ENCODE measurements at regions not wholly inside any gene's neighbourhood (a gene's known extent, or its start where the extent isn't known, plus 50 kb on each side); places are given as distances from the start of the nearest gene placed in this dataset.

DNA sequence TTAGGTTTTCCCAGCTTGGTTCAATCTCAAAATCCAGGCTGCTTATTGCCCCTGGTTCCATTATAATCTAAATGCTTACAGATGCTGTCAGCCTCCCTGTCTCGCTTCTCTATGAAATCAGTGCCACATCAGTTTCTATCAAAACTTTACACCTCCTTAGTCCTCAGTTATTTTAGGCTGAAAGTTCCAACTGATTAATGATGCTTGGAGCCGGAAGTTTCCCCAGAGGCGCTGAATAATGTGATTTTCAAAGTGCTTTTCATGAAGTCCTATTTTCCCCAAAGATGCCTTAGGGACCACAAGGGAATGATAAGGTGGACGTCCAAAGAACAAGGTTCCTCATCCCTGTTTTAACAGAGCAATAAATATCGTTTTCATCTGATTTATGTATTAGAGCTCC is 262.4 kb upstream of the RMST start:
- Histone ChIP-seq H3K36me3 (ENCODE audit: control insufficient read depth in 2 of 2, extremely low read depth in 1 of 2, insufficient read depth in 2 of 2, low read length in 2 of 2) (no peaks in the 10 kb centered on the region), H3K4me1 (ENCODE audit: control insufficient read depth, extremely low read depth, insufficient read depth, low read length) (no peaks in the 10 kb centered on the region), H3K9ac (replicated peaks; ENCODE audit: extremely low read depth, insufficient read depth, low read length) (no peak overlapping the region), H3K4me3 (replicated peaks in 1 of 3; ENCODE audit: insufficient read depth in 1 of 3, low read depth in 1 of 3, low read length in 3 of 3) (no peak overlapping the region), H3K79me2 (ENCODE audit: control insufficient read depth, insufficient read depth, low read length) (no peaks in the 10 kb centered on the region), H3K9me1 (replicated peaks; ENCODE audit: control insufficient read depth, extremely low read depth, insufficient read depth, low read length) (no peaks in the 10 kb centered on the region), H3K27me3 (ENCODE audit: control insufficient read depth in 2 of 2, insufficient read depth in 2 of 2, low read length in 2 of 2) (no peaks in the 10 kb centered on the region), H3K4me2 (ENCODE audit: insufficient read depth, low read length) (no peak overlapping the region), H3K9me3 (replicated peaks; ENCODE audit: control insufficient read depth, insufficient read depth, low read length) (no peaks in the 10 kb centered on the region), H3K27ac (ENCODE audit: insufficient read depth, low read depth, low read length) (no peak overlapping the region), H2AFZ (ENCODE audit: low read depth, low read length) (no peak overlapping the region), H4K20me1 (replicated peaks; ENCODE audit: control insufficient read depth, extremely low read depth, insufficient read depth, low read length) (no peaks in the 10 kb centered on the region)
- ChIA-PET CTCF (no interaction called here), POLR2A (no interaction called here)
- FAIRE-seq, result no peak
- no peak for TF ChIP-seq POLR2AphosphoS5 (IDR thresholded peaks at IDR 0.05; ENCODE audit: insufficient read depth, low read depth, low read length)
- no peak for TF ChIP-seq MYC (IDR thresholded peaks at IDR 0.05; ENCODE audit: low read depth, low read length)
- no peak for TF ChIP-seq GATA2 (IDR thresholded peaks at IDR 0.05; ENCODE audit: insufficient read depth, insufficient read length, low read depth, low read length)
- TF ChIP-seq, protein P1, sequence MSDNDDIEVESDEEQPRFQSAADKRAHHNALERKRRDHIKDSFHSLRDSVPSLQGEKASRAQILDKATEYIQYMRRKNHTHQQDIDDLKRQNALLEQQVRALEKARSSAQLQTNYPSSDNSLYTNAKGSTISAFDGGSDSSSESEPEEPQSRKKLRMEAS (IDR thresholded peaks at IDR 0.05; ENCODE audit: insufficient read depth, insufficient read length), result no peak
- TF ChIP-seq, protein P2, sequence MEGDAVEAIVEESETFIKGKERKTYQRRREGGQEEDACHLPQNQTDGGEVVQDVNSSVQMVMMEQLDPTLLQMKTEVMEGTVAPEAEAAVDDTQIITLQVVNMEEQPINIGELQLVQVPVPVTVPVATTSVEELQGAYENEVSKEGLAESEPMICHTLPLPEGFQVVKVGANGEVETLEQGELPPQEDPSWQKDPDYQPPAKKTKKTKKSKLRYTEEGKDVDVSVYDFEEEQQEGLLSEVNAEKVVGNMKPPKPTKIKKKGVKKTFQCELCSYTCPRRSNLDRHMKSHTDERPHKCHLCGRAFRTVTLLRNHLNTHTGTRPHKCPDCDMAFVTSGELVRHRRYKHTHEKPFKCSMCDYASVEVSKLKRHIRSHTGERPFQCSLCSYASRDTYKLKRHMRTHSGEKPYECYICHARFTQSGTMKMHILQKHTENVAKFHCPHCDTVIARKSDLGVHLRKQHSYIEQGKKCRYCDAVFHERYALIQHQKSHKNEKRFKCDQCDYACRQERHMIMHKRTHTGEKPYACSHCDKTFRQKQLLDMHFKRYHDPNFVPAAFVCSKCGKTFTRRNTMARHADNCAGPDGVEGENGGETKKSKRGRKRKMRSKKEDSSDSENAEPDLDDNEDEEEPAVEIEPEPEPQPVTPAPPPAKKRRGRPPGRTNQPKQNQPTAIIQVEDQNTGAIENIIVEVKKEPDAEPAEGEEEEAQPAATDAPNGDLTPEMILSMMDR (IDR thresholded peaks at IDR 0.05; ENCODE audit: extremely low read depth in 1 of 2, insufficient read depth in 1 of 2, low read depth in 1 of 2, low read length in 2 of 2), result no peak
- TF ChIP-seq JUN (IDR thresholded peaks at IDR 0.05; ENCODE audit: borderline replicate concordance, insufficient read depth, insufficient read length, low read depth), result no peak
- no peak for TF ChIP-seq FOS (IDR thresholded peaks at IDR 0.05; ENCODE audit: borderline replicate concordance, insufficient read depth, low read length)
- TF ChIP-seq POLR2A (IDR thresholded peaks at IDR 0.05; ENCODE audit: low read depth, low read length), result no peak
- no peak for TF ChIP-seq EZH2 (IDR thresholded peaks at IDR 0.05; ENCODE audit: borderline replicate concordance, low read depth, low read length, severe bottlenecking)
- dilution Hi-C loops (cut with MboI; ENCODE audit: extremely low pct_ligation_motif_present, low sequenced_read_pairs) (no loop called here), intact Hi-C loops (cut with micrococcal nuclease) (no loop called here)
- DNase-seq (ENCODE audit: low read depth, low spot score), result no peak
- no TSS peak for BruUV-seq (replicated peaks)
